Endothelial cell of umbilical vein (primary cell): ENCODE measurements at regions not wholly inside any gene's neighbourhood (a gene's known extent, or its start where the extent isn't known, plus 50 kb on each side); places are given as distances from the start of the nearest gene placed in this dataset.

Experiments used
- BruUV-seq: library from RNA; stranded (reverse); fragments of 400-500 nt; replicated peaks from 2 replicates; lab custom pipeline; 2021; lab: Mats Ljungman, UMichigan
- CTCF ChIA-PET: fragments of 300-600, 350-600 bp; sonication (Branson Sonifier 250); formaldehyde crosslinking; loops from one replicate; lab custom pipeline; 2021; ENCODE audit warnings: antibody characterized with exemption, inconsistent platforms; lab: Charles Lee
- POLR2A ChIA-PET: fragments of 300-600, 350-600 bp; sonication (Branson Sonifier 250); formaldehyde crosslinking; loops from one replicate; lab custom pipeline; 2021; ENCODE audit warnings: antibody characterized with exemption, inconsistent platforms; lab: Charles Lee
- DNase-seq: peaks from one replicate; pipeline ENCODE4 v3.0.0-alpha.2; 2011; ENCODE audit warnings: low read depth, low spot score
- FAIRE-seq: peaks from 2 replicates; lab custom pipeline; 2011; peaks lifted over from hg19 to GRCh38; lab: Jason Lieb, UNC
- H2AFZ ChIP-seq: 2 replicates; pipeline ENCODE4 v1.6.0; 2012; ENCODE audit warnings: low read depth, low read length, control low read depth, inconsistent platforms
- H3K27ac ChIP-seq: 2 replicates; pipeline ENCODE4 v1.5.1; 2011; ENCODE audit warnings: low read depth, mild to moderate bottlenecking, control low read depth, low read length, moderate library complexity; ENCODE audit not compliant: insufficient read depth
- H3K27me3 ChIP-seq, 2 experiments: 2 replicates each; pipeline versions ENCODE4 v1.6.0 to v1.6.1; 2011; ENCODE audit warnings: low read length in 2 of 2, mixed read lengths in 1 of 2; ENCODE audit not compliant: control insufficient read depth in 2 of 2, insufficient read depth in 2 of 2
- H3K36me3 ChIP-seq, 2 experiments: 2 replicates in 1 of 2; 3 replicates in 1 of 2; pipeline ENCODE4 v1.5.1; 2011; ENCODE audit warnings: low read length in 2 of 2, mild to moderate bottlenecking in 1 of 2, moderate library complexity in 1 of 2; ENCODE audit not compliant: control insufficient read depth in 2 of 2, insufficient read depth in 2 of 2; ENCODE audit errors: extremely low read depth in 1 of 2
- H3K4me1 ChIP-seq: 3 replicates; pipeline ENCODE4 v1.5.1; 2011; ENCODE audit warnings: mild to moderate bottlenecking, low read length; ENCODE audit not compliant: control insufficient read depth, insufficient read depth; ENCODE audit errors: extremely low read depth
- H3K4me2 ChIP-seq: 2 replicates; pipeline ENCODE4 v1.6.1; 2011; ENCODE audit warnings: low read length, control low read depth, mixed read lengths; ENCODE audit not compliant: insufficient read depth
- H3K4me3 ChIP-seq, 3 experiments: fragments of 200-600 bp in 1 of 3; sonication (generic), shearing (Covaris generic) in 1 of 3; replicated peaks in 1 of 3; 2 replicates each; pipeline ENCODE4 v1.5.1; 2011 to 2016; ENCODE audit warnings: control low read depth in 3 of 3, low read length in 3 of 3, mild to moderate bottlenecking in 2 of 3, inconsistent platforms in 1 of 3, low read depth in 1 of 3, moderate library complexity in 1 of 3; ENCODE audit not compliant: insufficient read depth in 1 of 3
- H3K79me2 ChIP-seq: 2 replicates; pipeline ENCODE4 v1.6.0; 2012; ENCODE audit warnings: low read length, inconsistent platforms; ENCODE audit not compliant: control insufficient read depth, insufficient read depth
- H3K9ac ChIP-seq: replicated peaks from 2 replicates; pipeline ENCODE3; 2011; ENCODE audit warnings: low read length, control low read depth; ENCODE audit not compliant: insufficient read depth; ENCODE audit errors: extremely low read depth
- H3K9me1 ChIP-seq: replicated peaks from 3 replicates; pipeline ENCODE4 v1.6.0; 2011; ENCODE audit warnings: mild to moderate bottlenecking, low read length; ENCODE audit not compliant: control insufficient read depth, insufficient read depth; ENCODE audit errors: extremely low read depth
- H3K9me3 ChIP-seq: replicated peaks from 2 replicates; pipeline ENCODE4 v1.5.1; 2012; ENCODE audit warnings: low read length, inconsistent platforms; ENCODE audit not compliant: control insufficient read depth, insufficient read depth
- H4K20me1 ChIP-seq: replicated peaks from 2 replicates; pipeline ENCODE3; 2011; ENCODE audit warnings: mild to moderate bottlenecking, low read length; ENCODE audit not compliant: control insufficient read depth, insufficient read depth; ENCODE audit errors: extremely low read depth
- EZH2 ChIP-seq: IDR thresholded peaks from 2 replicates; pipeline ENCODE4 v1.6.1; 2012; ENCODE audit warnings: borderline replicate concordance, low read depth, mild to moderate bottlenecking, moderate library complexity, low read length, inconsistent platforms; ENCODE audit not compliant: severe bottlenecking
- FOS ChIP-seq: IDR thresholded peaks from 2 replicates; pipeline ENCODE4 v1.6.1; 2011; ENCODE audit warnings: mild to moderate bottlenecking, low read length, moderate library complexity, borderline replicate concordance; ENCODE audit not compliant: insufficient read depth
- GATA2 ChIP-seq: IDR thresholded peaks from 2 replicates; pipeline ENCODE4 v1.7.0; 2011; ENCODE audit warnings: low read depth, mild to moderate bottlenecking, moderate library complexity, mixed read lengths, low read length; ENCODE audit not compliant: insufficient read length, insufficient read depth
- JUN ChIP-seq: IDR thresholded peaks from 2 replicates; pipeline ENCODE4 v1.6.1; 2011; ENCODE audit warnings: borderline replicate concordance, low read depth; ENCODE audit not compliant: insufficient read length, insufficient read depth
- MAX ChIP-seq: IDR thresholded peaks from 2 replicates; pipeline ENCODE4 v1.6.1; 2011; ENCODE audit not compliant: insufficient read depth, insufficient read length
- POLR2AphosphoS5 ChIP-seq: IDR thresholded peaks from 2 replicates; pipeline ENCODE4 v1.6.1; 2012; ENCODE audit warnings: low read depth, mild to moderate bottlenecking, control low read depth, low read length, moderate library complexity; ENCODE audit not compliant: insufficient read depth
- dilution Hi-C: fragments of 300-500 bp; cut with MboI; formaldehyde crosslinking; loops from one replicate; pipeline ENCODE4 v1.15.0; 2019; ENCODE audit warnings: low sequenced_read_pairs; ENCODE audit not compliant: extremely low pct_ligation_motif_present
- intact Hi-C: fragments of 100-400 bp; cut with micrococcal nuclease; formaldehyde crosslinking; loops from one replicate; pipeline ENCODE4 v1.10.0; 2022

GRCh38 chr17:27403480-27404005 lies 52.7 kb upstream of the KSR1 start:
- Histone ChIP-seq H3K9me1 (no peaks in the 10 kb centered on the region), H3K27ac (no peak overlapping the region), H4K20me1 (no peaks in the 10 kb centered on the region), H3K4me2 (no peak overlapping the region), H3K36me3 (no peaks in the 10 kb centered on the region), H3K79me2 (no peaks in the 10 kb centered on the region), H3K9ac (no peak overlapping the region), H3K9me3 (no peaks in the 10 kb centered on the region), H2AFZ (no peak overlapping the region), H3K4me1 (peaks cover under 1% of the 10 kb centered on the region), H3K27me3 (no peaks in the 10 kb centered on the region), H3K4me3 (no peak overlapping the region)
- ChIA-PET CTCF (no interaction called here), POLR2A (no interaction called here)
- no peak for FAIRE-seq
- dilution Hi-C loops (no loop called here), intact Hi-C loops (no loop called here)
- BruUV-seq, result no TSS peak
- no peak for DNase-seq
- TF ChIP-seq GATA2 (no peak), POLR2AphosphoS5 (no peak), JUN (no peak), EZH2 (no peak), MAX (no peak), FOS (no peak)

- Histone ChIP-seq H3K4me2 (no peak overlapping the region), H4K20me1 (no peaks in the 10 kb centered on the region), H2AFZ (no peak overlapping the region), H3K36me3 (no peaks in the 10 kb centered on the region), H3K9me1 (no peaks in the 10 kb centered on the region), H3K79me2 (no peaks in the 10 kb centered on the region), H3K4me3 (no peak overlapping the region), H3K27me3 (no peaks in the 10 kb centered on the region), H3K27ac (no peak overlapping the region), H3K9ac (no peak overlapping the region), H3K4me1 (peaks cover 5% of the 10 kb centered on the region), H3K9me3 (no peaks in the 10 kb centered on the region)
- FAIRE-seq, result no peak
- POLR2A ChIA-PET, result no interaction called here
- intact Hi-C loops (no loop called here), dilution Hi-C loops (no loop called here)
- CTCF ChIA-PET, result no interaction called here
- no peak for DNase-seq
- BruUV-seq, result no TSS peak
- no peak for TF ChIP-seq GATA2
- TF ChIP-seq POLR2AphosphoS5, result no peak
- no peak for TF ChIP-seq MAX
Measured at GRCh38 chr17:27404676-27405075, 51.6 kb upstream of the KSR1 start.
